ENCODE measurements at regions not wholly inside any gene's neighbourhood (a gene's known extent, or its start where the extent isn't known, plus 50 kb on each side); places are given as distances from the start of the nearest gene placed in this dataset.

DNA sequence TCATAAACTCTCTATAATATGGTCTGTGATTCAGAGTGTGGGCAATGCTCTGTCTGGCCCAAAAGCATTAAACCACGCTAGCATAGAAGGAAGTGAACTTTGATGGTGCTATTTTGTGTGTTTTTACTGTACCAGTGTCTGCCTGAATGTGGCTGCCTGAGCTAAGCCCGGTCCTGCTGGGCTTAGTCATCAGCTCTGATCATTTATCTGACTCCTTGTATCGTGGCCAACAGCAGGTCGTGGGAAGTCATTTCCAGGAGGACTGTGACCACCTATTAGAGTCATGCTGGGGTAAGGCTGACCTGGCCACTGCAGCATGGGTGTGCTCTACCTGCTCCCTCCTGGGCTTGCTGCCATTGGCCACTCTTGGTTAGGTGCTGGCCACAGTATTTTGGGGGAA lies 239.1 kb upstream of the CEP162 start:
- Mint-ChIP-seq H3K36me3 (no peaks in the 10 kb centered on the region), H3K4me1 (peaks cover 2% of the 10 kb centered on the region), H3K9me3 (peaks cover 2% of the 10 kb centered on the region), H3K4me3 (no peak overlapping the region), H3K27me3 (ENCODE audit: low read depth) (peaks cover 13% of the 10 kb centered on the region), H3K27ac (no peak overlapping the region)
- no peak for DNase-seq (ENCODE audit: low spot score in 2 of 2, unreplicated experiment in 2 of 2)
- TF ChIP-seq, protein P1, sequence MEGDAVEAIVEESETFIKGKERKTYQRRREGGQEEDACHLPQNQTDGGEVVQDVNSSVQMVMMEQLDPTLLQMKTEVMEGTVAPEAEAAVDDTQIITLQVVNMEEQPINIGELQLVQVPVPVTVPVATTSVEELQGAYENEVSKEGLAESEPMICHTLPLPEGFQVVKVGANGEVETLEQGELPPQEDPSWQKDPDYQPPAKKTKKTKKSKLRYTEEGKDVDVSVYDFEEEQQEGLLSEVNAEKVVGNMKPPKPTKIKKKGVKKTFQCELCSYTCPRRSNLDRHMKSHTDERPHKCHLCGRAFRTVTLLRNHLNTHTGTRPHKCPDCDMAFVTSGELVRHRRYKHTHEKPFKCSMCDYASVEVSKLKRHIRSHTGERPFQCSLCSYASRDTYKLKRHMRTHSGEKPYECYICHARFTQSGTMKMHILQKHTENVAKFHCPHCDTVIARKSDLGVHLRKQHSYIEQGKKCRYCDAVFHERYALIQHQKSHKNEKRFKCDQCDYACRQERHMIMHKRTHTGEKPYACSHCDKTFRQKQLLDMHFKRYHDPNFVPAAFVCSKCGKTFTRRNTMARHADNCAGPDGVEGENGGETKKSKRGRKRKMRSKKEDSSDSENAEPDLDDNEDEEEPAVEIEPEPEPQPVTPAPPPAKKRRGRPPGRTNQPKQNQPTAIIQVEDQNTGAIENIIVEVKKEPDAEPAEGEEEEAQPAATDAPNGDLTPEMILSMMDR (IDR thresholded peaks at IDR 0.05; ENCODE audit: unreplicated experiment): no peak

DNA sequence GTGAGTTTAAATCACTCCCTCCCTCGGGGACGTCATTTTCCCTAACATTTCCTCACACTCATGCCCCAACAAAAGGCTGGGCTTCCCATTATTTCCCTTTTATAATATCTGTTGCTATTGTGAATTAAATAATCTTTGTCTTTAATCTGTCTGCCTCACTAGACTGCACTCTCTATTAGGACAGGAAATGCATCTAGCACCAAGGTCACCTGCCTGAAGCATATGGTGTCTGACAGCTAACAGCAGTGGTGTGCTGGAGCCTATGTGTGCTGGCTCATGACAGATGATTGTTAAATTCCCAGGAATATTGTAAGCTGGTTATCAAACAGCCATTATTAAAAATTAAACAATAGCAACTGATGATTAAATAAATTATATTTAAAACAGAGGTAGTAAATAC lies 237.0 kb upstream of the CEP162 start:
- no peak for DNase-seq (ENCODE audit: low spot score in 2 of 2, unreplicated experiment in 2 of 2)
- peaks cover 20% of the 10 kb centered on the region for H3K27me3 Mint-ChIP-seq (ENCODE audit: low read depth)
- no peak overlapping the region for H3K4me3 Mint-ChIP-seq
- TF ChIP-seq, protein P1 (IDR thresholded peaks at IDR 0.05; ENCODE audit: unreplicated experiment): no peak
- H3K27ac Mint-ChIP-seq: no peak overlapping the region
- no peaks in the 10 kb centered on the region for H3K9me3 Mint-ChIP-seq
- H3K36me3 Mint-ChIP-seq: no peaks in the 10 kb centered on the region
- H3K4me1 Mint-ChIP-seq: peaks cover 2% of the 10 kb centered on the region

DNA sequence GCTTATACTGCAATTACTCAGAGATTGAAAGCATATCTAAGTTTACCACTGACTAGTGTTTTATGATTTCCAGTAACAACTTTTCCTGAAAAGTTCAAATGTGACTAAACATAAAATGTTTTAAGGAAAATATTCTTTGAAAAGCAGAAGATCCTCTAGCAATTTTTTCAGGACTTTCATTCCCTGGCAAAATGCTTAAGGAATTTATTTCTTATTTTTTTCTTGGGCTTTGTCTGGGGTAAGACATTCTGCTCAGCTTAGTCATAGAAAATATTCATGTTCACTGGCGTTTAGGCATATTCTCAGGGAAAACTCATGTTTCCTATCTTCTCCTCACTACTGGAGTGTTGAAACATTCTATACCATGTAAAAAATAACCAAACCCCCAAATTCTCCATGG lies 235.3 kb upstream of the CEP162 start:
- Mint-ChIP-seq H3K9me3 (no peaks in the 10 kb centered on the region), H3K4me3 (no peak overlapping the region), H3K27ac (no peak overlapping the region), H3K4me1 (peaks cover 2% of the 10 kb centered on the region), H3K27me3 (ENCODE audit: low read depth) (peaks cover 17% of the 10 kb centered on the region), H3K36me3 (no peaks in the 10 kb centered on the region)
- TF ChIP-seq, protein P1 (IDR thresholded peaks at IDR 0.05; ENCODE audit: unreplicated experiment): no peak
- no peak for DNase-seq (ENCODE audit: low spot score in 2 of 2, unreplicated experiment in 2 of 2)

DNA sequence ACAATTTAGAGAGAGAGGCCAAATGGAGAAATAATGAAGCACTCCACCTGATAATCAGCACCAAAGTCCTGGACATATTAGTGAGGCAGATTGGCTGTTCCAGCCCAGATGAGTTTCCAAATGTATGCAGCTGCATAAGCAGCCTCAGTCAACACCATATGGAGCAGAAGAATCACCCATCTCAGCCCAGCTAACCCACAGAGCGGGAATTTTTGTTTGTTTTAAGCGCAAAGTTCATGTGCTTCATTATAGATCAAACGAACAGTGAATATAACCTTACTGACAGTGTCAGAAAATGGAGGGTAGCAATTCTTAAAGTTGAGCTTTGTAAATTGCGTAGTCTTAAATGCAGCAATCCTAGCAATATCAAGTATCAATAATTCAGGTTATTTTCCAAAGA lies 234.0 kb upstream of the CEP162 start:
- TF ChIP-seq, protein P1 (IDR thresholded peaks at IDR 0.05; ENCODE audit: unreplicated experiment): no peak
- H3K27ac Mint-ChIP-seq: no peak overlapping the region
- peaks cover 2% of the 10 kb centered on the region for H3K4me1 Mint-ChIP-seq
- no peaks in the 10 kb centered on the region for H3K9me3 Mint-ChIP-seq
- H3K4me3 Mint-ChIP-seq: no peak overlapping the region
- H3K27me3 Mint-ChIP-seq (ENCODE audit: low read depth): peaks cover 17% of the 10 kb centered on the region
- no peaks in the 10 kb centered on the region for H3K36me3 Mint-ChIP-seq
- DNase-seq (ENCODE audit: low spot score in 2 of 2, unreplicated experiment in 2 of 2): no peak

DNA sequence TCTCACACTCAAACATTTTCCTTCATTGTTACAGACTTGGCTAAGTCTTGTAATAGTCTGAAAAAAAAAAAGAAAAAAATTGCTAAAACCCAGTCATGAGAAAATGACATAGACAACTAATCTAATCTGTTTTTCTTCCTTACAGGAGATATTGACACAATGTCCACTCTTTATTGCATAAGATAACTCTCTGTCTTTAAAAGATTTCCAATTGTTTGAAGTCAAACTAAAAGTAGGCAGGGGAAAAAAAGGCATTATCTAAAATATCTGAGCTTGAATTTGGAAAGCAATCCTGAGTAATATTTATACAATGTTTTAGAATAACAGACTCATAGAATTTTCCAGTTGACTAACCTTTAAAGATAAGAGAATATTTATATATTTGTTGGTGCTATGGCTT lies 233.0 kb upstream of the CEP162 start:
- Mint-ChIP-seq H3K27ac (no peak overlapping the region), H3K4me1 (peaks cover 2% of the 10 kb centered on the region), H3K9me3 (no peaks in the 10 kb centered on the region), H3K27me3 (ENCODE audit: low read depth) (peaks cover 17% of the 10 kb centered on the region), H3K36me3 (no peaks in the 10 kb centered on the region), H3K4me3 (no peak overlapping the region)
- DNase-seq (ENCODE audit: low spot score in 2 of 2, unreplicated experiment in 2 of 2): no peak
- TF ChIP-seq, protein P1 (IDR thresholded peaks at IDR 0.05; ENCODE audit: unreplicated experiment): no peak

- no peak overlapping the region for H3K4me3 Mint-ChIP-seq
- TF ChIP-seq, protein P1 (IDR thresholded peaks at IDR 0.05; ENCODE audit: unreplicated experiment): no peak
- no peak overlapping the region for H3K27ac Mint-ChIP-seq
- no peaks in the 10 kb centered on the region for H3K9me3 Mint-ChIP-seq
- H3K27me3 Mint-ChIP-seq (ENCODE audit: low read depth): peaks cover 11% of the 10 kb centered on the region
- H3K36me3 Mint-ChIP-seq: no peaks in the 10 kb centered on the region
- H3K4me1 Mint-ChIP-seq: peaks cover 2% of the 10 kb centered on the region
- DNase-seq (ENCODE audit: low spot score in 2 of 2, unreplicated experiment in 2 of 2): no peak
Observed at GRCh38 chr6:84459401-84459800, 232.0 kb upstream of the CEP162 start.

Measured in mesothelial cell of epicardium (in vitro differentiated cells).